WTC11 (cell line): ENCODE measurements at regions not wholly inside any gene's neighbourhood (a gene's known extent, or its start where the extent isn't known, plus 50 kb on each side); places are given as distances from the start of the nearest gene placed in this dataset.

Experiments
- ATAC-seq: fragments of 200-7000 bp; cut with Tn5 transposase; 2 replicates; pipeline ENCODE4 v1.10.0; 2021; ENCODE audit warnings: mild to moderate bottlenecking, moderate library complexity
- CTCF ChIA-PET: fragments of 300-600 bp; sonication (Branson Sonifier 250); formaldehyde crosslinking; loops from one replicate; lab custom pipeline; 2021; ENCODE audit warnings: antibody characterized with exemption; lab: Charles Lee
- POLR2A ChIA-PET: fragments of 350-600 bp; sonication (Branson Sonifier 250); formaldehyde crosslinking; loops from one replicate; lab custom pipeline; 2021; ENCODE audit warnings: antibody characterized with exemption; lab: Charles Lee
- DNase-seq: peaks from one replicate; pipeline ENCODE4 v3.0.0; 2021; ENCODE audit warnings: low spot score
- H3K27ac Mint-ChIP-seq: 2 replicates; pipeline ENCODE4 v1.8.0; 2021; ENCODE audit warnings: mixed read lengths
- H3K27me3 Mint-ChIP-seq: 2 replicates; pipeline ENCODE4 v1.8.0; 2021; ENCODE audit warnings: low read depth, mild to moderate bottlenecking, moderate library complexity, mixed read lengths
- H3K36me3 Mint-ChIP-seq: 2 replicates; pipeline ENCODE4 v1.8.0; 2021; ENCODE audit warnings: mixed read lengths
- H3K4me1 Mint-ChIP-seq: 2 replicates; pipeline ENCODE4 v1.8.0; 2022; ENCODE audit warnings: mixed read lengths
- H3K4me3 Mint-ChIP-seq: 2 replicates; pipeline ENCODE4 v1.8.0; 2021; ENCODE audit warnings: mild to moderate bottlenecking, moderate library complexity, mixed read lengths
- H3K9me3 Mint-ChIP-seq: 2 replicates; pipeline ENCODE4 v1.8.0; 2021; ENCODE audit warnings: mixed read lengths
- CDX4 ChIP-seq: fragments of 250-450 bp; sonication (Bioruptor Pico); IDR thresholded peaks from 2 replicates; pipeline ENCODE4 v1.9.0; 2021; ENCODE audit warnings: moderate library complexity, mild to moderate bottlenecking, inconsistent platforms, borderline replicate concordance
- E2F5 ChIP-seq: sonication (generic); formaldehyde crosslinking; IDR thresholded peaks from 2 replicates; pipeline ENCODE4 v1.8.1; 2022; ENCODE audit warnings: mild to moderate bottlenecking, moderate library complexity, missing genetic modification reagents
- EMX1 ChIP-seq: fragments of 250-450 bp; sonication (Bioruptor Pico); IDR thresholded peaks from 2 replicates; pipeline ENCODE4 v1.8.0; 2021; ENCODE audit warnings: mild to moderate bottlenecking
- ESRRA ChIP-seq: sonication (generic); formaldehyde crosslinking; IDR thresholded peaks from 2 replicates; pipeline ENCODE4 v1.8.1; 2022; ENCODE audit warnings: mild to moderate bottlenecking, missing genetic modification reagents, borderline replicate concordance
- FOXJ3 ChIP-seq: sonication (generic); formaldehyde crosslinking; IDR thresholded peaks from 2 replicates; pipeline ENCODE4 v1.9.0; 2021; ENCODE audit warnings: missing genetic modification reagents, mild to moderate bottlenecking, borderline replicate concordance
- FOXK1 ChIP-seq: sonication (generic); formaldehyde crosslinking; IDR thresholded peaks from 2 replicates; pipeline ENCODE4 v1.8.0; 2022; ENCODE audit warnings: mild to moderate bottlenecking, moderate library complexity, missing genetic modification reagents
- GRHL2 ChIP-seq: fragments of 250-450 bp; sonication (Bioruptor Pico); IDR thresholded peaks from 2 replicates; pipeline ENCODE4 v1.8.0; 2022; ENCODE audit warnings: mild to moderate bottlenecking, moderate library complexity; ENCODE audit not compliant: insufficient replicate concordance, severe bottlenecking
- HMGA2 ChIP-seq: fragments of 250-450 bp; sonication (Bioruptor Pico); IDR thresholded peaks from 2 replicates; pipeline ENCODE4 v1.4.0; 2021; ENCODE audit warnings: mild to moderate bottlenecking, moderate library complexity
- HMGXB4 ChIP-seq: sonication (generic); formaldehyde crosslinking; IDR thresholded peaks from 2 replicates; pipeline ENCODE4 v1.8.1; 2023; ENCODE audit warnings: mild to moderate bottlenecking, moderate library complexity, missing genetic modification reagents
- JAZF1 ChIP-seq: fragments of 250-450 bp; sonication (Bioruptor Pico); IDR thresholded peaks from 2 replicates; pipeline ENCODE4 v1.9.0; 2021; ENCODE audit warnings: moderate library complexity, mild to moderate bottlenecking, inconsistent platforms
- PRDM15 ChIP-seq: sonication (generic); formaldehyde crosslinking; IDR thresholded peaks from 2 replicates; pipeline ENCODE4 v1.8.0; 2022; ENCODE audit warnings: missing genetic modification reagents
- SMAD4 ChIP-seq: sonication (generic); formaldehyde crosslinking; IDR thresholded peaks from 2 replicates; pipeline ENCODE4 v1.8.0; 2022; ENCODE audit warnings: mild to moderate bottlenecking, missing genetic modification reagents
- TCF7 ChIP-seq: sonication (generic); formaldehyde crosslinking; IDR thresholded peaks from 2 replicates; pipeline ENCODE4 v1.8.0; 2022; ENCODE audit warnings: mild to moderate bottlenecking, low read depth, missing genetic modification reagents, moderate library complexity
- TP53 ChIP-seq: sonication (generic); formaldehyde crosslinking; IDR thresholded peaks from 2 replicates; pipeline ENCODE4 v1.8.1; 2023; ENCODE audit warnings: mild to moderate bottlenecking, missing genetic modification reagents
- ZBTB21 ChIP-seq: sonication (generic); formaldehyde crosslinking; IDR thresholded peaks from 2 replicates; pipeline ENCODE4 v1.8.1; 2023; ENCODE audit warnings: mild to moderate bottlenecking, missing genetic modification reagents, borderline replicate concordance
- ZNF121 ChIP-seq: sonication (generic); formaldehyde crosslinking; IDR thresholded peaks from 2 replicates; pipeline ENCODE4 v1.8.0; 2023; ENCODE audit warnings: missing genetic modification reagents
- ZNF263 ChIP-seq: sonication (generic); formaldehyde crosslinking; IDR thresholded peaks from 2 replicates; pipeline ENCODE4 v1.8.1; 2022; ENCODE audit warnings: low read depth, mild to moderate bottlenecking, moderate library complexity, missing genetic modification reagents
- ZNF281 ChIP-seq: sonication (generic); formaldehyde crosslinking; IDR thresholded peaks from 2 replicates; pipeline ENCODE4 v1.8.0; 2023; ENCODE audit warnings: mild to moderate bottlenecking, missing genetic modification reagents
- ZNF317 ChIP-seq: sonication (generic); formaldehyde crosslinking; IDR thresholded peaks from 2 replicates; pipeline ENCODE4 v1.8.1; 2023; ENCODE audit warnings: low read depth, mild to moderate bottlenecking, moderate library complexity, missing genetic modification reagents, borderline replicate concordance
- ZNF425 ChIP-seq: fragments of 250-450 bp; sonication (Bioruptor Pico); conservative IDR thresholded peaks from 2 replicates; pipeline ENCODE4 v1.9.0; 2021; ENCODE audit warnings: mild to moderate bottlenecking

- CTCF ChIA-PET, result no interaction called here
- Mint-ChIP-seq H3K9me3 (peaks cover 76% of the 10 kb centered on the region), H3K4me3 (no peak overlapping the region), H3K27me3 (peaks cover 3% of the 10 kb centered on the region; the same call in 1 of the 2 replicates), H3K4me1 (0 out of 2 replicates have a peak, but pooled peaks cover 4% of the 10 kb centered on the region), H3K36me3 (peaks cover 59% of the 10 kb centered on the region), H3K27ac (no peak overlapping the region)
- DNase-seq (no peak), ATAC-seq (peak; percentile 72)
- TF ChIP-seq GRHL2 (CRISPR knock-in tag) (no peak), TCF7 (no peak), JAZF1 (CRISPR knock-in tag) (no peak), ZNF425 (CRISPR knock-in tag) (no peak), ZNF317 (CRISPR knock-in tag) (no peak)
- POLR2A ChIA-PET, result no interaction called here
Observed at GRCh38 chr6:65908065-65908464, 201.0 kb upstream of the EYS start.

GRCh38 chr6:65903992-65904391 is 197.0 kb upstream of the EYS start:
- Mint-ChIP-seq H3K4me3 (no peak overlapping the region), H3K4me1 (0 out of 2 replicates have a peak, but pooled peaks cover 4% of the 10 kb centered on the region), H3K27ac (no peak overlapping the region), H3K36me3 (peaks cover 45% of the 10 kb centered on the region), H3K9me3 (peaks cover 63% of the 10 kb centered on the region), H3K27me3 (peaks cover 3% of the 10 kb centered on the region; the same call in 1 of the 2 replicates)
- no peak for TF ChIP-seq CDX4 (CRISPR knock-in tag)
- TF ChIP-seq ZBTB21, result no peak
- no peak for TF ChIP-seq HMGA2 (CRISPR knock-in tag)
- TF ChIP-seq ZNF281 (CRISPR knock-in tag), result no peak
- no peak for TF ChIP-seq ZNF121
- TF ChIP-seq FOXJ3 (CRISPR knock-in tag), result no peak
- TF ChIP-seq HMGXB4 (CRISPR knock-in tag), result no peak
- no peak for TF ChIP-seq TP53 (CRISPR knock-in tag)
- TF ChIP-seq E2F5 (CRISPR knock-in tag), result no peak
- ChIA-PET POLR2A (no interaction called here), CTCF (no interaction called here)
- no peak for DNase-seq
- no peak for ATAC-seq

GRCh38 chr6:65900928-65901327 is 193.9 kb upstream of the EYS start:
- H3K4me1 Mint-ChIP-seq, result 0 out of 2 replicates have a peak, but pooled peaks cover under 1% of the 10 kb centered on the region
- CTCF ChIA-PET, result no interaction called here
- H3K27ac Mint-ChIP-seq, result no peak overlapping the region
- ATAC-seq, result no peak
- H3K36me3 Mint-ChIP-seq, result peaks cover 40% of the 10 kb centered on the region
- H3K4me3 Mint-ChIP-seq, result no peak overlapping the region
- POLR2A ChIA-PET, result no interaction called here
- DNase-seq, result no peak
- H3K27me3 Mint-ChIP-seq, result peaks cover 3% of the 10 kb centered on the region; the same call in 1 of the 2 replicates
- peaks cover 67% of the 10 kb centered on the region for H3K9me3 Mint-ChIP-seq
- TF ChIP-seq ZNF263 (CRISPR knock-in tag), result no peak
- TF ChIP-seq ESRRA (CRISPR knock-in tag), result no peak
- no peak for TF ChIP-seq EMX1 (CRISPR knock-in tag)
- no peak for TF ChIP-seq SMAD4
- TF ChIP-seq FOXK1 (CRISPR knock-in tag), result no peak
- no peak for TF ChIP-seq PRDM15 (CRISPR knock-in tag)
